ENCODE measurements at regions not wholly inside any gene's neighbourhood (a gene's known extent, or its start where the extent isn't known, plus 50 kb on each side); places are given as distances from the start of the nearest gene placed in this dataset.

- Mint-ChIP-seq H3K27ac (no peak overlapping the region), H3K4me1 (peaks cover 5% of the 10 kb centered on the region), H3K36me3 (ENCODE audit: low read depth) (peaks cover 1% of the 10 kb centered on the region), H3K9me3 (peaks cover 4% of the 10 kb centered on the region), H3K4me3 (no peak overlapping the region), H3K27me3 (ENCODE audit: low read depth) (no peaks in the 10 kb centered on the region)
- TF ChIP-seq CTCF (IDR thresholded peaks at IDR 0.05; ENCODE audit: unreplicated experiment in 3 of 3) = no peak
Observed at GRCh38 chr4:4771160-4771559, 88.3 kb upstream of the MSX1 start.

GRCh38 chr4:4770610-4771009 lies 88.9 kb upstream of the MSX1 start:
- Mint-ChIP-seq H3K4me1 (peaks cover 9% of the 10 kb centered on the region), H3K27ac (no peak overlapping the region), H3K4me3 (no peak overlapping the region), H3K27me3 (ENCODE audit: low read depth) (no peaks in the 10 kb centered on the region), H3K36me3 (ENCODE audit: low read depth) (peaks cover 5% of the 10 kb centered on the region), H3K9me3 (peaks cover 4% of the 10 kb centered on the region)
- TF ChIP-seq CTCF (IDR thresholded peaks at IDR 0.05; ENCODE audit: unreplicated experiment in 3 of 3) = no peak

GRCh38 chr4:4766564-4766963 lies 92.9 kb upstream of the MSX1 start:
- Mint-ChIP-seq H3K9me3 (peaks cover 4% of the 10 kb centered on the region), H3K27me3 (ENCODE audit: low read depth) (peaks cover under 1% of the 10 kb centered on the region), H3K4me1 (peaks cover 39% of the 10 kb centered on the region), H3K36me3 (ENCODE audit: low read depth) (peaks cover 6% of the 10 kb centered on the region), H3K4me3 (no peak overlapping the region), H3K27ac (peak overlapping the region in 1 of 3 experiments; percentile 55)
- no peak for TF ChIP-seq CTCF (IDR thresholded peaks at IDR 0.05; ENCODE audit: unreplicated experiment in 3 of 3)

GRCh38 chr4:4765811-4766210 lies 93.7 kb upstream of the MSX1 start:
- no peak for TF ChIP-seq CTCF (IDR thresholded peaks at IDR 0.05; ENCODE audit: unreplicated experiment in 3 of 3)
- peaks cover 6% of the 10 kb centered on the region for H3K36me3 Mint-ChIP-seq (ENCODE audit: low read depth)
- H3K4me3 Mint-ChIP-seq = no peak overlapping the region
- peaks cover 4% of the 10 kb centered on the region for H3K9me3 Mint-ChIP-seq
- H3K27ac Mint-ChIP-seq = peak overlapping the region in 2 of 3 experiments; percentile 52 to 55
- H3K4me1 Mint-ChIP-seq = peaks cover 47% of the 10 kb centered on the region
- peaks cover 5% of the 10 kb centered on the region for H3K27me3 Mint-ChIP-seq (ENCODE audit: low read depth)

GRCh38 chr4:4764558-4764905 lies 94.9 kb upstream of the MSX1 start:
- peaks cover 4% of the 10 kb centered on the region for H3K9me3 Mint-ChIP-seq
- peak overlapping the region in 1 of 3 experiments; percentile 58 for H3K4me3 Mint-ChIP-seq
- peaks cover 14% of the 10 kb centered on the region for H3K27me3 Mint-ChIP-seq (ENCODE audit: low read depth)
- peak overlapping the region in 2 of 3 experiments; percentile 49 to 89 for H3K27ac Mint-ChIP-seq
- no peak for TF ChIP-seq CTCF (IDR thresholded peaks at IDR 0.05; ENCODE audit: unreplicated experiment in 3 of 3)
- H3K36me3 Mint-ChIP-seq (ENCODE audit: low read depth) = peaks cover 6% of the 10 kb centered on the region
- H3K4me1 Mint-ChIP-seq = peaks cover 55% of the 10 kb centered on the region

GRCh38 chr4:4763822-4764557 lies 95.5 kb upstream of the MSX1 start:
- peaks cover 4% of the 10 kb centered on the region for H3K9me3 Mint-ChIP-seq
- peaks cover 18% of the 10 kb centered on the region for H3K27me3 Mint-ChIP-seq (ENCODE audit: low read depth)
- peak overlapping the region in 2 of 3 experiments; percentile 17 to 58 for H3K4me3 Mint-ChIP-seq
- H3K27ac Mint-ChIP-seq = peak overlapping the region; percentile 81 to 89 (median 81)
- peaks cover 6% of the 10 kb centered on the region for H3K36me3 Mint-ChIP-seq (ENCODE audit: low read depth)
- H3K4me1 Mint-ChIP-seq = peaks cover 60% of the 10 kb centered on the region
- TF ChIP-seq CTCF (IDR thresholded peaks at IDR 0.05; ENCODE audit: unreplicated experiment in 3 of 3) = no peak

All from nephron (organoid).